ENCODE measurements at regions not wholly inside any gene's neighbourhood (a gene's known extent, or its start where the extent isn't known, plus 50 kb on each side); places are given as distances from the start of the nearest gene placed in this dataset.

GRCh38 chr9:82418334-82418733 lies 429.8 kb downstream of the SPATA31D1 start:
- no peak for TF ChIP-seq EZH2 (IDR thresholded peaks at IDR 0.05; ENCODE audit: borderline replicate concordance, low read depth, low read length)
- TF ChIP-seq ATF2 (CRISPR knock-in tag; IDR thresholded peaks at IDR 0.05), result no peak
- no peak for TF ChIP-seq SIN3A (IDR thresholded peaks at IDR 0.05; ENCODE audit: borderline replicate concordance in 2 of 2, control insufficient read depth in 1 of 2, low read depth in 2 of 2, low read length in 2 of 2)
- TF ChIP-seq REST (IDR thresholded peaks at IDR 0.05; ENCODE audit: borderline replicate concordance), result no peak
- TF ChIP-seq REST (CRISPR knock-in tag; IDR thresholded peaks at IDR 0.05; ENCODE audit: low read depth), result no peak
- no peak for TF ChIP-seq CHCHD3 (CRISPR knock-in tag; IDR thresholded peaks at IDR 0.05)
- TF ChIP-seq ZBTB40 (IDR thresholded peaks at IDR 0.05), result no peak
- TF ChIP-seq ZBTB40 (CRISPR knock-in tag; IDR thresholded peaks at IDR 0.05), result no peak
- TF ChIP-seq ZNF780A (CRISPR knock-in tag; IDR thresholded peaks at IDR 0.05), result no peak
- no peak for TF ChIP-seq SMAD4 (CRISPR knock-in tag; conservative IDR thresholded peaks at IDR 0.05)
- TF ChIP-seq MCM2 (IDR thresholded peaks at IDR 0.05; ENCODE audit: low read depth), result no peak

All from K562 (cell line).